ENCODE measurements at regions not wholly inside any gene's neighbourhood (a gene's known extent, or its start where the extent isn't known, plus 50 kb on each side); places are given as distances from the start of the nearest gene placed in this dataset.

DNA sequence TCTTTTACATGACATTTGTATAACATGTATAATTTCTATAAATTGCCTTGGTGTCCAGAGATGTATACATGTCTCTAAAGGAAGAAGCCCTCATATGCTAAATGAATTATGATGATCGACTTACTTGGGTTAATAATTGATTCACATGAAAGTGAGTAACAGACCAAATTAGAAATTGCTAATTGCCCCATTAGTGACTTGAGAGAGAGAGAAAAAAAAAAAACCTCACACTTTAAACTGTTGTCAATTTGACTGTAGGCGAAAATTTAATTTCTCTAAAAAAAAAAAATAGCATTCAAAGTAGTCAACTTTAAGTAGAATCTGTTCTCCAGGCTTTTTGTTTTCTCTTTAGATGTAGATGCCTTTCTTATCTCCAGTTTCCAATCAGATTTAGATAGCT lies 383.3 kb downstream of the SH2D4B start:
- no peak for FAIRE-seq
- TF ChIP-seq RBBP5 (IDR thresholded peaks at IDR 0.05; ENCODE audit: borderline replicate concordance, low read depth, low read length), result no peak
- TF ChIP-seq, protein P1, sequence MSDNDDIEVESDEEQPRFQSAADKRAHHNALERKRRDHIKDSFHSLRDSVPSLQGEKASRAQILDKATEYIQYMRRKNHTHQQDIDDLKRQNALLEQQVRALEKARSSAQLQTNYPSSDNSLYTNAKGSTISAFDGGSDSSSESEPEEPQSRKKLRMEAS (IDR thresholded peaks at IDR 0.05), result no peak
- TF ChIP-seq SIN3A (conservative IDR thresholded peaks at IDR 0.05 in 1 of 2, IDR thresholded peaks at IDR 0.05 in 1 of 2; ENCODE audit: low read depth in 1 of 2, low read length in 2 of 2), result no peak
- TF ChIP-seq RFX5 (IDR thresholded peaks at IDR 0.05; ENCODE audit: borderline replicate concordance, low read depth, low read length), result no peak
- TF ChIP-seq ASH2L (IDR thresholded peaks at IDR 0.05; ENCODE audit: low read length), result no peak
- no peak for TF ChIP-seq JUND (IDR thresholded peaks at IDR 0.05; ENCODE audit: low read length)
- TF ChIP-seq SP1 (IDR thresholded peaks at IDR 0.05; ENCODE audit: low read depth, low read length), result no peak
- no peak for TF ChIP-seq RAD21 (IDR thresholded peaks at IDR 0.05 in 1 of 2, conservative IDR thresholded peaks at IDR 0.05 in 1 of 2; ENCODE audit: low read depth in 2 of 2, low read length in 2 of 2)
- TF ChIP-seq TBP (IDR thresholded peaks at IDR 0.05; ENCODE audit: low read depth, low read length), result no peak
- TF ChIP-seq EZH2 (IDR thresholded peaks at IDR 0.05; ENCODE audit: low read depth, low read length, severe bottlenecking), result no peak
- no peak for TF ChIP-seq GABPA (IDR thresholded peaks at IDR 0.05; ENCODE audit: borderline replicate concordance, insufficient read depth, low read length)
- no peak for TF ChIP-seq SP4 (IDR thresholded peaks at IDR 0.05; ENCODE audit: low read length)
- no peak for TF ChIP-seq TAF1 (IDR thresholded peaks at IDR 0.05; ENCODE audit: low read depth, low read length)
- TF ChIP-seq CEBPB (IDR thresholded peaks at IDR 0.05; ENCODE audit: low read depth, low read length), result no peak
- TF ChIP-seq TEAD4 (IDR thresholded peaks at IDR 0.05; ENCODE audit: low read depth, low read length), result no peak

More for the DNA sequence above, 383.3 kb downstream of the SH2D4B start:
- H3K79me2 ChIP-seq (ENCODE audit: control insufficient read depth in 1 of 2, insufficient read depth in 2 of 2, low read length in 2 of 2), result no peaks in the 10 kb centered on the region
- no peak overlapping the region for H3K23ac ChIP-seq (ENCODE audit: insufficient read length)
- ChIA-PET POLR2A (ENCODE audit: partially characterized antibody) (interaction anchor here (1.6 kb wide), 1 partner anchor 25 kb away, joined by 3 read pairs; no protein-coding TSS in a partner anchor), CTCF (ENCODE audit: partially characterized antibody) (interaction anchor here (0.6 to 8.9 kb wide), 10 partner anchors 9 to 259 kb away, joined by 3 to 85 read pairs (median 4); no protein-coding TSS in a partner anchor)
- H3K79me1 ChIP-seq (ENCODE audit: low read depth, low read length), result no peaks in the 10 kb centered on the region
- H3K4me2 ChIP-seq (ENCODE audit: insufficient read depth in 1 of 2, low read depth in 2 of 2, low read length in 2 of 2), result no peak overlapping the region
- no peak overlapping the region for H3K4me3 ChIP-seq (ENCODE audit: extremely low read depth in 1 of 4, insufficient read depth in 2 of 4, low read depth in 3 of 4, low read length in 4 of 4)
- H2BK12ac ChIP-seq (ENCODE audit: low read depth, low read length), result no peak overlapping the region
- H4K8ac ChIP-seq (ENCODE audit: extremely low read depth, insufficient read depth, low read length), result no peak overlapping the region
- H3K56ac ChIP-seq (replicated peaks; ENCODE audit: insufficient read length, low read depth, low read length), result no peak overlapping the region
- H3K27ac ChIP-seq (ENCODE audit: low read depth, low read length), result no peak overlapping the region
- 92% methylated on average over 2 of the region's 2 CpGs; no CpG with 5 or more reads in 1 of the 2 experiments for WGBS, 2 experiments (ENCODE audit: extremely low coverage in 1 of 2, insufficient coverage in 1 of 2, insufficient read length in 1 of 2, insufficient replicate concordance in 2 of 2, low coverage in 1 of 2, low lambda C conversion rate in 2 of 2, missing lambda C conversion rate in 1 of 2)
- no peak overlapping the region for H3K9ac ChIP-seq (replicated peaks in 1 of 4; ENCODE audit: extremely low read depth in 1 of 4, low read depth in 3 of 4, low read length in 3 of 4)
- H2AK5ac ChIP-seq (ENCODE audit: low read depth, low read length), result no peak overlapping the region
- no peak overlapping the region for H3K18ac ChIP-seq (ENCODE audit: extremely low read depth, low read length)
- H3K23me2 ChIP-seq (ENCODE audit: low read depth, low read length), result no peaks in the 10 kb centered on the region; the same call in 1 of the 2 replicates
- H4K91ac ChIP-seq (replicated peaks; ENCODE audit: insufficient read length, low read length), result no peak overlapping the region
- no peak overlapping the region for H2BK120ac ChIP-seq (replicated peaks; ENCODE audit: low read depth, low read length)
- H4K5ac ChIP-seq (ENCODE audit: insufficient read length, low read depth, low read length), result no peak overlapping the region
- H3K9me3 ChIP-seq (ENCODE audit: insufficient read depth in 2 of 2, low read depth in 1 of 2, low read length in 1 of 2), result no peaks in the 10 kb centered on the region
- no peak overlapping the region for H2AFZ ChIP-seq (ENCODE audit: low read length)
- H2BK20ac ChIP-seq (ENCODE audit: low read length), result no peak overlapping the region
- no peak overlapping the region for H3K4ac ChIP-seq (replicated peaks; ENCODE audit: insufficient read length, low read depth, low read length)
- H2BK15ac ChIP-seq (ENCODE audit: low read length), result no peak overlapping the region
- no peak overlapping the region for H3K14ac ChIP-seq (ENCODE audit: insufficient read length)
- no peak for DNase-seq (ENCODE audit: low read depth in 1 of 2, low spot score in 2 of 2)
- no peaks in the 10 kb centered on the region for H3K36me3 ChIP-seq (ENCODE audit: control insufficient read depth in 2 of 4, insufficient read depth in 4 of 4, low read length in 3 of 4)
- no peaks in the 10 kb centered on the region for H4K20me1 ChIP-seq (replicated peaks in 1 of 2; ENCODE audit: control insufficient read depth in 1 of 2, insufficient read depth in 2 of 2, low read length in 2 of 2)
- peaks cover 0 to 2% (median 0%) of the 10 kb centered on the region in 4 experiments; a peak in 2 of 7 replicates for H3K4me1 ChIP-seq (replicated peaks in 1 of 4; ENCODE audit: control insufficient read depth in 3 of 4, insufficient read depth in 4 of 4, low read length in 3 of 4)
- H2BK5ac ChIP-seq (ENCODE audit: low read depth, low read length), result no peak overlapping the region
- H3K27me3 ChIP-seq (replicated peaks in 1 of 4; ENCODE audit: control insufficient read depth in 3 of 4, extremely low read depth in 1 of 4, insufficient read depth in 3 of 4, low read length in 3 of 4), result no peaks in the 10 kb centered on the region
